Progenitor cell of endocrine pancreas (in vitro differentiated cells): ENCODE measurements at regions not wholly inside any gene's neighbourhood (a gene's known extent, or its start where the extent isn't known, plus 50 kb on each side); places are given as distances from the start of the nearest gene placed in this dataset.
"Not testable (repeated sequence)": the region's sequence is repeated elsewhere in the genome, so short reads cannot be mapped to it uniquely, and the experiment has no call there.

Experiments used
- DNase-seq: peaks from one replicate; pipeline ENCODE4 v3.0.0; 2021; ENCODE audit warnings: low spot score; ENCODE audit not compliant: unreplicated experiment
- H3K27ac Mint-ChIP-seq: 2 replicates; pipeline ENCODE4 v1.8.0; 2021; ENCODE audit warnings: mild to moderate bottlenecking, moderate library complexity, mixed read lengths
- H3K27me3 Mint-ChIP-seq: 2 replicates; pipeline ENCODE4 v1.8.0; 2021; ENCODE audit warnings: mixed read lengths
- H3K36me3 Mint-ChIP-seq: 2 replicates; pipeline ENCODE4 v1.8.0; 2022; ENCODE audit warnings: mixed read lengths; ENCODE audit not compliant: insufficient read depth
- H3K4me1 Mint-ChIP-seq: 2 replicates; pipeline ENCODE4 v1.8.0; 2021; ENCODE audit warnings: low read depth, mixed read lengths
- H3K4me3 Mint-ChIP-seq: 2 replicates; pipeline ENCODE4 v1.8.0; 2021; ENCODE audit warnings: low read depth, mild to moderate bottlenecking, moderate library complexity, mixed read lengths
- H3K9me3 Mint-ChIP-seq: 2 replicates; pipeline ENCODE4 v1.8.0; 2021; ENCODE audit warnings: low read depth, mixed read lengths
- TF ChIP-seq, protein P1 (sequence below): fragments of 200-600 bp; sonication (generic); IDR thresholded peaks from one replicate; pipeline ENCODE4 v1.5.0; 2021; ENCODE audit warnings: antibody characterized with exemption, mild to moderate bottlenecking; ENCODE audit not compliant: unreplicated experiment

GRCh38 chr6:6483733-6484132 is 104.8 kb upstream of the LY86 start:
- peaks cover 10% of the 10 kb centered on the region for H3K27me3 Mint-ChIP-seq
- TF ChIP-seq, protein P1, sequence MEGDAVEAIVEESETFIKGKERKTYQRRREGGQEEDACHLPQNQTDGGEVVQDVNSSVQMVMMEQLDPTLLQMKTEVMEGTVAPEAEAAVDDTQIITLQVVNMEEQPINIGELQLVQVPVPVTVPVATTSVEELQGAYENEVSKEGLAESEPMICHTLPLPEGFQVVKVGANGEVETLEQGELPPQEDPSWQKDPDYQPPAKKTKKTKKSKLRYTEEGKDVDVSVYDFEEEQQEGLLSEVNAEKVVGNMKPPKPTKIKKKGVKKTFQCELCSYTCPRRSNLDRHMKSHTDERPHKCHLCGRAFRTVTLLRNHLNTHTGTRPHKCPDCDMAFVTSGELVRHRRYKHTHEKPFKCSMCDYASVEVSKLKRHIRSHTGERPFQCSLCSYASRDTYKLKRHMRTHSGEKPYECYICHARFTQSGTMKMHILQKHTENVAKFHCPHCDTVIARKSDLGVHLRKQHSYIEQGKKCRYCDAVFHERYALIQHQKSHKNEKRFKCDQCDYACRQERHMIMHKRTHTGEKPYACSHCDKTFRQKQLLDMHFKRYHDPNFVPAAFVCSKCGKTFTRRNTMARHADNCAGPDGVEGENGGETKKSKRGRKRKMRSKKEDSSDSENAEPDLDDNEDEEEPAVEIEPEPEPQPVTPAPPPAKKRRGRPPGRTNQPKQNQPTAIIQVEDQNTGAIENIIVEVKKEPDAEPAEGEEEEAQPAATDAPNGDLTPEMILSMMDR: no peak
- H3K36me3 Mint-ChIP-seq: no peaks in the 10 kb centered on the region
- no peak overlapping the region for H3K4me3 Mint-ChIP-seq
- peaks cover 7% of the 10 kb centered on the region for H3K9me3 Mint-ChIP-seq
- H3K4me1 Mint-ChIP-seq: no peaks in the 10 kb centered on the region
- no peak overlapping the region for H3K27ac Mint-ChIP-seq
- no peak for DNase-seq

GRCh38 chr6:6484681-6485080 is 103.8 kb upstream of the LY86 start:
- no peak overlapping the region for H3K4me3 Mint-ChIP-seq
- DNase-seq: no peak
- peaks cover 7% of the 10 kb centered on the region for H3K9me3 Mint-ChIP-seq

GRCh38 chr6:6486595-6486994 is 101.9 kb upstream of the LY86 start:
- H3K27me3 Mint-ChIP-seq: peaks cover 6% of the 10 kb centered on the region
- no peaks in the 10 kb centered on the region for H3K36me3 Mint-ChIP-seq
- no peak overlapping the region for H3K27ac Mint-ChIP-seq
- H3K4me3 Mint-ChIP-seq: no peak overlapping the region
- no peak for DNase-seq
- TF ChIP-seq, protein P1: no peak
- peaks cover 7% of the 10 kb centered on the region for H3K9me3 Mint-ChIP-seq
- no peaks in the 10 kb centered on the region for H3K4me1 Mint-ChIP-seq

More at GRCh38 chr6:6484681-6485080, 103.8 kb upstream of the LY86 start:
- H3K27me3 Mint-ChIP-seq: peaks cover 10% of the 10 kb centered on the region
- H3K36me3 Mint-ChIP-seq: no peaks in the 10 kb centered on the region
- no peaks in the 10 kb centered on the region for H3K4me1 Mint-ChIP-seq
- no peak overlapping the region for H3K27ac Mint-ChIP-seq
- TF ChIP-seq, protein P1: no peak

GRCh38 chr6:6491761-6492160 is 96.8 kb upstream of the LY86 start:
- DNase-seq: no peak
- Mint-ChIP-seq H3K9me3 (no peaks in the 10 kb centered on the region), H3K27me3 (peaks cover 11% of the 10 kb centered on the region), H3K36me3 (no peaks in the 10 kb centered on the region), H3K4me3 (no peak overlapping the region), H3K27ac (no peak overlapping the region), H3K4me1 (no peaks in the 10 kb centered on the region)
- TF ChIP-seq, protein P1: no peak

DNA sequence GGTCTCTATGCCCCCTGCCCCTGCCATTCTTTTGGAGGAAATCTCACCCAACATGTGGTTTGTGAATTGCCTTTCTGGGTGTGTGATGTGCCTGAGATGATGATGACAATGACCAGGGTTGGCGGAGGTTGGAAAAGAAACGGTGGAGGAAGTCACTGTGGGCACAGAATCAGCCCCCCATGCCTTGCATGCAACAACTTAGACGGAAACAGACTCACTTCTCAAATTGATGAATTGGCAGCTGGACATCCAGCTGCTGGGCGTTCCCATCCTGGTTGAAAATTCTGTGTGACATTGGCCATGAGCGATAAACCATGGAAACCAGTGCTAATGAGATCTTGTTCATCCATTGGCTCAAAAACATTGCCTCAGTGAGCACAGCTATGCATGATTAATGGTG is 95.8 kb upstream of the LY86 start:
- H3K27me3 Mint-ChIP-seq: peaks cover 8% of the 10 kb centered on the region
- H3K27ac Mint-ChIP-seq: no peak overlapping the region
- H3K4me1 Mint-ChIP-seq: no peaks in the 10 kb centered on the region
- H3K9me3 Mint-ChIP-seq: no peaks in the 10 kb centered on the region
- TF ChIP-seq, protein P1: no peak
- no peaks in the 10 kb centered on the region for H3K36me3 Mint-ChIP-seq
- DNase-seq: no peak
- no peak overlapping the region for H3K4me3 Mint-ChIP-seq

GRCh38 chr6:6494139-6494538 is 94.4 kb upstream of the LY86 start:
- H3K4me1 Mint-ChIP-seq, H3K9me3 Mint-ChIP-seq, H3K36me3 Mint-ChIP-seq, H3K27me3 Mint-ChIP-seq, DNase-seq, H3K27ac Mint-ChIP-seq, H3K4me3 Mint-ChIP-seq: not testable (repeated sequence)
